Sigmoid colon (tissue), 4 donors: ENCODE measurements at regions not wholly inside any gene's neighbourhood (a gene's known extent, or its start where the extent isn't known, plus 50 kb on each side); places are given as distances from the start of the nearest gene placed in this dataset.

ENCODE experiments used
- POLR2A ChIP-seq, 2 donors: fragments of 450-650 bp; IDR thresholded peaks; one replicate each; pipeline ENCODE4 v1.6.1; 2016; ENCODE audit warnings: antibody characterized with exemption in 2 of 2, mild to moderate bottlenecking in 2 of 2, moderate library complexity in 2 of 2
- POLR2AphosphoS5 ChIP-seq, 4 donors: sonication (generic); formaldehyde crosslinking; IDR thresholded peaks; one replicate each; pipeline ENCODE4 v1.6.1; 2017; ENCODE audit warnings: antibody characterized with exemption in 4 of 4
- TF ChIP-seq, protein P1 (sequence below), 4 experiments: fragments of 450-650 bp in 3 of 4; fragments of 200-600 bp in 1 of 4; IDR thresholded peaks; one replicate each; pipeline ENCODE4 v1.5.1; 2016 to 2019; ENCODE audit warnings: antibody characterized with exemption in 4 of 4, mild to moderate bottlenecking in 3 of 4, moderate library complexity in 2 of 4

DNA sequence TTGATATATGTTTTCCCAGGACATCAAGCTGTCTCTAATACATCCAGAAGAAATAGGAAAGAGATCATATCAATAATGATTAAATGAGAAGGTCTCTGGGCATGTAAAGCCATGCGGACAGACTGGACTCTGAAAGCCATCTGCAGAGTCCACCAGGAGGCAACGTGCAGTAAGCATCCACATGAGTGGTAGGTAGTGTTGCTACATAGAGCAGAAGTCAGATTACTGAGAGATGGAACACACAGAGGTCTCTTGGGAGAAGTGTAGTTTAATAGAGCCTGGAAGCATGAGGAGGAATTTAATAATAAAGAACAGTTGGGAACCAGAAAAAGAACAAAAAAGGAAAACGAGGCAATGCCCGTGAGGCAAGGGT, 758.1 kb upstream of the DDX18 start:
- TF ChIP-seq, protein P1, sequence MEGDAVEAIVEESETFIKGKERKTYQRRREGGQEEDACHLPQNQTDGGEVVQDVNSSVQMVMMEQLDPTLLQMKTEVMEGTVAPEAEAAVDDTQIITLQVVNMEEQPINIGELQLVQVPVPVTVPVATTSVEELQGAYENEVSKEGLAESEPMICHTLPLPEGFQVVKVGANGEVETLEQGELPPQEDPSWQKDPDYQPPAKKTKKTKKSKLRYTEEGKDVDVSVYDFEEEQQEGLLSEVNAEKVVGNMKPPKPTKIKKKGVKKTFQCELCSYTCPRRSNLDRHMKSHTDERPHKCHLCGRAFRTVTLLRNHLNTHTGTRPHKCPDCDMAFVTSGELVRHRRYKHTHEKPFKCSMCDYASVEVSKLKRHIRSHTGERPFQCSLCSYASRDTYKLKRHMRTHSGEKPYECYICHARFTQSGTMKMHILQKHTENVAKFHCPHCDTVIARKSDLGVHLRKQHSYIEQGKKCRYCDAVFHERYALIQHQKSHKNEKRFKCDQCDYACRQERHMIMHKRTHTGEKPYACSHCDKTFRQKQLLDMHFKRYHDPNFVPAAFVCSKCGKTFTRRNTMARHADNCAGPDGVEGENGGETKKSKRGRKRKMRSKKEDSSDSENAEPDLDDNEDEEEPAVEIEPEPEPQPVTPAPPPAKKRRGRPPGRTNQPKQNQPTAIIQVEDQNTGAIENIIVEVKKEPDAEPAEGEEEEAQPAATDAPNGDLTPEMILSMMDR (IDR thresholded peaks at IDR 0.05): no peak
- TF ChIP-seq POLR2A (IDR thresholded peaks at IDR 0.05): no peak
- no peak for TF ChIP-seq POLR2AphosphoS5 (IDR thresholded peaks at IDR 0.05)
